NCI-H2107 treated with DMSO at 0.1 percent for 48 hours (cell line): ENCODE measurements at regions not wholly inside any gene's neighbourhood (a gene's known extent, or its start where the extent isn't known, plus 50 kb on each side); places are given as distances from the start of the nearest gene placed in this dataset.
"Not testable (repeated sequence)": the region's sequence is repeated elsewhere in the genome, so short reads cannot be mapped to it uniquely, and the experiment has no call there.

Experiments
- DNase-seq: peaks from one replicate; lab custom pipeline; 2025; ENCODE audit not compliant: unreplicated experiment; lab: John Stamatoyannopoulos, UW

- DNase-seq, result no peak
Observed at GRCh38 chr6:113701552-113702254, 155.4 kb upstream of the MARCKS start.

DNA sequence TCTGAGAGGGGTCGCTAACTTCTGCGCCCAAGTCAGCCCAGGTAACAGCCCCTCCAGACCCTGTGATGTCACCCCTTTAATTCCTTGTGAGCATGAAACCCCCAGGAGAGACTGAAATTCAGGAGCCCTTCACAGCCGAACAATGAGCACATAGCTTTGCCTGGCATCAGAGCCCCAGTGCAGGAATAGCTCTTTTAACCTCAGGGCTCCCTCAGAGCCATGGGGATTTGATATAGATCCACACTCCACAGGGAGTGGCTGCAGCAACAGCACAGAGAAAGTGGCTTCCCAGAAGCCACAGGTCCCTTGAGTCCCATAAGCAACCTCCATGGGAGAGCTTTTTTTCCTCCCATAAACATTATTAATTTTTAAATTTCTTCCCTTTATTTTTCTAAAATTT, 150.0 kb upstream of the MARCKS start:
- peak; percentile 77 for DNase-seq

- DNase-seq, result no peak
Observed at GRCh38 chr6:113709936-113710509, 147.1 kb upstream of the MARCKS start.

GRCh38 chr6:113713665-113714064, 143.5 kb upstream of the MARCKS start:
- DNase-seq, result no peak

GRCh38 chr6:113718588-113718987, 138.6 kb upstream of the MARCKS start:
- no peak for DNase-seq

GRCh38 chr6:113719064-113719463, 138.1 kb upstream of the MARCKS start:
- DNase-seq, result no peak

GRCh38 chr6:113719545-113719944, 137.6 kb upstream of the MARCKS start:
- no peak for DNase-seq

- no peak for DNase-seq
Observed at GRCh38 chr6:113723182-113723581, 134.0 kb upstream of the MARCKS start.

- DNase-seq, result not testable (repeated sequence)
Observed at GRCh38 chr6:113724927-113725326, 132.2 kb upstream of the MARCKS start.

- no peak for DNase-seq
Observed at GRCh38 chr6:113731541-113731940, 125.6 kb upstream of the MARCKS start.

GRCh38 chr6:113732384-113732966, 124.7 kb upstream of the MARCKS start:
- DNase-seq, result peak; percentile 85

- DNase-seq, result no peak
Observed at GRCh38 chr6:113733381-113733780, 123.8 kb upstream of the MARCKS start.

- DNase-seq, result no peak
Observed at GRCh38 chr6:113734982-113735381, 122.2 kb upstream of the MARCKS start.

- DNase-seq, result no peak
Observed at GRCh38 chr6:113735491-113735890, 121.7 kb upstream of the MARCKS start.

DNA sequence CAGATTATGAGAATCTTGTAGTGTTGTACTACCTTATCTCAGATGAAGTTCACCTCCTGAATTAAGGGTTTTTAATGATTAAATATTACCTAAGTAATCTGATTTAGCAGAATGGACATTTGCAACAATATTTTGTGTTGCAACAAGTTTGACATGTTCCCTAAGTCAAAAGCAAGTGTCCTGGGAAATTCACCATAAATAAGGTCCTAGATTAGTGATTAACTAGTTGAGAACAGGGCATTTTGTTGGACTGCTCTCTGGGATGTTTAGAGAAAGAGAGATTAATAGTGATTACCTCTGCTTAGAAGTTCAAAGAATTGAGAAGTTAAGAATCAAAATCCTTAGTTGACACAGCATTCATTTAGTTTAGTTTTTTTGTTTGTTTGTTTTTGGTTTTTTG, 120.2 kb upstream of the MARCKS start:
- DNase-seq, result no peak

GRCh38 chr6:113739041-113739655, 118.0 kb upstream of the MARCKS start:
- no peak for DNase-seq

DNA sequence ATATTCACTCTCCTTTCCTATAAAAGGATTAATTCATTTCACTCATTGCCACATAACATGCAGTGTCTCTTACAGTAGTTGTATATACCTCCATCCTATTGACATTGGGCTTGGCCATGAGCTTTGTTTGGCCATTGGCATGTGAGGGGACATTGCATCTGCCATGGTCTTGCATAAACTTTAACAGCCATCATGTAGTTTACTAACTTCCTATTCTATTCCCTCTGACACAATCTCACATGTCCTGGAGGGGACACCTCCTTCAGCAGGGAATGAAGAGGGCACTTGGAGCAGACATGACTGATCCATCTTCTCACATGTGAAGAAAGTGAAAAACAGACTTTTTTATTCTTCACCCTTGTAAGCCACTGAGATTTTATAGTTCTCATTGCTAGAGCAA, 115.5 kb upstream of the MARCKS start:
- DNase-seq, result no peak

- no peak for DNase-seq
Observed at GRCh38 chr6:113742342-113742741, 114.8 kb upstream of the MARCKS start.

GRCh38 chr6:113744861-113745260, 112.3 kb upstream of the MARCKS start:
- DNase-seq, result no peak

GRCh38 chr6:113750151-113750855, 106.8 kb upstream of the MARCKS start:
- DNase-seq, result no peak

DNA sequence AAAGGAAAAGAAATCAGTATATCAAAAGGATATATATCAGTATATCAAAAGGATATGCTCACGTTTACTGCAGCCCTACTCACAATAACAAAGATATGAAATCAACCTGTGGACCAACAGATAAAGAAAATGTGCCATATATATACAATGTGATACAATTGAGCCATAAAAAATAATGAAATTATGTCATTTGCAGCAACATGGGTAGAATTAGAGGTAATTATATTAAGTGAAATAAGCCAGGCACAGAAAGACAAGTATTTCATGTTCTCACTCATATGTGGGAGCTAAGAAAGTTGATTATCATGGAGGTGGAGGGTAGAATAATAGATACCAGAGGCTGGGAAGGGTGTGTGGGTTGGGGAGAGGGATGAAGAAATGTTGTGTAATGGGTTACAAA, 102.9 kb upstream of the MARCKS start:
- DNase-seq, result no peak
